GM21825 (cell line): ENCODE measurements at regions not wholly inside any gene's neighbourhood (a gene's known extent, or its start where the extent isn't known, plus 50 kb on each side); places are given as distances from the start of the nearest gene placed in this dataset.

ENCODE experiments used
- ATAC-seq: cut with Tn5 transposase; IDR thresholded peaks from one replicate; pipeline ENCODE4 v1.9.1; 2021; ENCODE audit warnings: mild to moderate bottlenecking, moderate library complexity; ENCODE audit not compliant: unreplicated experiment

- ATAC-seq, result no peak
Observed at GRCh38 chr13:88526853-88527215, 855.7 kb downstream of the SLITRK5 start.

- ATAC-seq, result no peak
Observed at GRCh38 chr13:88541994-88542393, 870.8 kb downstream of the SLITRK5 start.

GRCh38 chr13:88544836-88545235 lies 873.7 kb downstream of the SLITRK5 start:
- no peak for ATAC-seq

GRCh38 chr13:88552966-88553365 lies 881.8 kb downstream of the SLITRK5 start:
- ATAC-seq, result no peak

GRCh38 chr13:88565566-88565965 lies 894.4 kb downstream of the SLITRK5 start:
- ATAC-seq, result no peak

GRCh38 chr13:88585861-88586260 lies 914.7 kb downstream of the SLITRK5 start:
- no peak for ATAC-seq

- no peak for ATAC-seq
Observed at GRCh38 chr13:88586263-88586662, 915.1 kb downstream of the SLITRK5 start.

- ATAC-seq, result no peak
Observed at GRCh38 chr13:88590574-88590973, 919.4 kb downstream of the SLITRK5 start.

GRCh38 chr13:88592105-88592504 lies 920.9 kb downstream of the SLITRK5 start:
- no peak for ATAC-seq

GRCh38 chr13:88601949-88602348 lies 930.8 kb downstream of the SLITRK5 start:
- no peak for ATAC-seq

- no peak for ATAC-seq
Observed at GRCh38 chr13:88602786-88603777, 931.9 kb downstream of the SLITRK5 start.

GRCh38 chr13:88617176-88617575 lies 946.0 kb downstream of the SLITRK5 start:
- ATAC-seq, result no peak

- ATAC-seq, result no peak
Observed at GRCh38 chr13:88622362-88622973, 951.3 kb downstream of the SLITRK5 start.

GRCh38 chr13:88623150-88623549 lies 952.0 kb downstream of the SLITRK5 start:
- no peak for ATAC-seq

GRCh38 chr13:88627071-88627470 lies 955.9 kb downstream of the SLITRK5 start:
- ATAC-seq, result no peak

GRCh38 chr13:88628882-88629281 lies 957.7 kb downstream of the SLITRK5 start:
- no peak for ATAC-seq

GRCh38 chr13:88637935-88638334 lies 966.8 kb downstream of the SLITRK5 start:
- ATAC-seq, result no peak

GRCh38 chr13:88643233-88643632 lies 972.1 kb downstream of the SLITRK5 start:
- ATAC-seq, result no peak

GRCh38 chr13:88648598-88649373 lies 977.6 kb downstream of the SLITRK5 start:
- peak; percentile 49 for ATAC-seq

- no peak for ATAC-seq
Observed at GRCh38 chr13:88649855-88650254, 978.7 kb downstream of the SLITRK5 start.

GRCh38 chr13:88651531-88651930 lies 980.4 kb downstream of the SLITRK5 start:
- peak; percentile 67 for ATAC-seq
